ENCODE measurements at regions not wholly inside any gene's neighbourhood (a gene's known extent, or its start where the extent isn't known, plus 50 kb on each side); places are given as distances from the start of the nearest gene placed in this dataset.

DNA sequence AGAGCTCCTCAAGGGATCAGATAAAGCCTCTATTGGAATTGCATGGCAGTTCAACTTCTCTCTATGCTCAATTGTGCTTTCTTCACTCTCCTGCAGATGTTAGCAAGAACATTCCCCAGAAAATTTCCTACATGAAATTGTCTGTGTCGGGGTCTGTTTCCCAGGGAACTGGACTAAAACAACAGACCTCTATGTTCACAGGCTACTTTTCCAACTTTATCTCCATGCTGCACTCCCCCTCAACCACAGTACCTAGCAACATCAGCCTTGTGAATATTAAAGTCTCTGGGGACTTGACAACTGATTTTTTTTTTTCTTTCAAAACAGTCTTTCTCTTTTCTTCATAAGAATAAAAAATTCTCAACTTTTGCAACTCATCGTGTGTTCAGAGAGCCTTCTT, 1470.8 kb upstream of the ADGRL3 start:
- Mint-ChIP-seq H3K27ac (no peak overlapping the region), H3K4me3 (no peak overlapping the region), H3K4me1 (no peaks in the 10 kb centered on the region), H3K36me3 (ENCODE audit: low read depth) (no peaks in the 10 kb centered on the region), H3K27me3 (no peaks in the 10 kb centered on the region), H3K9me3 (peaks cover 3% of the 10 kb centered on the region)
- DNase-seq (no peak), ATAC-seq (ENCODE audit: low read depth) (no peak)
- CTCF ChIA-PET, result no interaction called here
- POLR2A ChIA-PET, result no interaction called here
- TF ChIP-seq, protein P1, sequence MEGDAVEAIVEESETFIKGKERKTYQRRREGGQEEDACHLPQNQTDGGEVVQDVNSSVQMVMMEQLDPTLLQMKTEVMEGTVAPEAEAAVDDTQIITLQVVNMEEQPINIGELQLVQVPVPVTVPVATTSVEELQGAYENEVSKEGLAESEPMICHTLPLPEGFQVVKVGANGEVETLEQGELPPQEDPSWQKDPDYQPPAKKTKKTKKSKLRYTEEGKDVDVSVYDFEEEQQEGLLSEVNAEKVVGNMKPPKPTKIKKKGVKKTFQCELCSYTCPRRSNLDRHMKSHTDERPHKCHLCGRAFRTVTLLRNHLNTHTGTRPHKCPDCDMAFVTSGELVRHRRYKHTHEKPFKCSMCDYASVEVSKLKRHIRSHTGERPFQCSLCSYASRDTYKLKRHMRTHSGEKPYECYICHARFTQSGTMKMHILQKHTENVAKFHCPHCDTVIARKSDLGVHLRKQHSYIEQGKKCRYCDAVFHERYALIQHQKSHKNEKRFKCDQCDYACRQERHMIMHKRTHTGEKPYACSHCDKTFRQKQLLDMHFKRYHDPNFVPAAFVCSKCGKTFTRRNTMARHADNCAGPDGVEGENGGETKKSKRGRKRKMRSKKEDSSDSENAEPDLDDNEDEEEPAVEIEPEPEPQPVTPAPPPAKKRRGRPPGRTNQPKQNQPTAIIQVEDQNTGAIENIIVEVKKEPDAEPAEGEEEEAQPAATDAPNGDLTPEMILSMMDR (IDR thresholded peaks at IDR 0.05), result no peak
- intact Hi-C loops (cut with micrococcal nuclease), result no loop called here

- Mint-ChIP-seq H3K27me3 (no peaks in the 10 kb centered on the region), H3K4me1 (no peaks in the 10 kb centered on the region), H3K4me3 (no peak overlapping the region), H3K9me3 (peaks cover 6% of the 10 kb centered on the region), H3K27ac (no peak overlapping the region), H3K36me3 (ENCODE audit: low read depth) (no peaks in the 10 kb centered on the region)
- intact Hi-C loops (cut with micrococcal nuclease), result no loop called here
- ATAC-seq (ENCODE audit: low read depth), result no peak
- ChIA-PET POLR2A (no interaction called here), CTCF (no interaction called here)
- DNase-seq, result no peak
- TF ChIP-seq, protein P1 (IDR thresholded peaks at IDR 0.05), result no peak
Observed at GRCh38 chr4:59748433-59748832, 1451.7 kb upstream of the ADGRL3 start.

DNA sequence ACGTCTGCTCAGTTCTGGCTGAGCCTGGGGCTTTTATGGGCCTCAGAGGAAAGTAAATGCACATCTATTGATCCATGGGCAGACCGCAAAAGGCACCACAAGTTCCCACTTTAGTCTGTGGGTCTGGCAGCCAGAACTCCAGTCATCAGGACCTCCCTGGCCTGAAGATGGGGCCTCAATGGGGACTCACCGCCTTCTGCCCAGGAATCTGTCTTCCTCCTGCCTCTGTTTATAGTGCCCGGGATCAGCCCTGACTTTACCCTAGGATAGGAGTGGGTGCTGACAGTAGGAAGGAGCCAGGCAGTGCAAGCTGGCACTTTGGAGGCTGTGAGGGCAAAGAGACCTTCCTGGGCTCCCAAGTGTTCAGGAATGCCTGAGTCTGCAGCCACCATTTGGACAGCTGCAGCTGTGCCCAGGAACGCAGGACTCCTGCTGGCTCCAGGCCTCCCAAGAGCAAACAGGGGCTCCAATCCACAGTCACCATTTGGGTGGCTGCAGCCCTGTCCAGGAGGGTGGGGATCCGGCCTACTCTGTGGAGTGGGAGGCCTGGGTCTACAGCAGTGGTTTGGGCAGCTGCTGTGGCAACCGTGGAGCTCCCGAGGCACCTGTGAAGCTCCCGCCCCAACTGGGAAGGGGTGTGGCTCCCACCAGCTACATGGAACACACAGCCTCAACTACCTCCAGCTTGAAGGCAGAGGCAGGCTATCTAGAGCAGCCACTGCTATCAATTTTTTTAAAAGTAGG, 1440.9 kb upstream of the ADGRL3 start:
- POLR2A ChIA-PET, result no interaction called here
- H3K27ac Mint-ChIP-seq, result no peak overlapping the region
- ATAC-seq (ENCODE audit: low read depth), result no peak

GRCh38 chr4:59762344-59762743, 1437.8 kb upstream of the ADGRL3 start:
- H3K36me3 Mint-ChIP-seq (ENCODE audit: low read depth), result no peaks in the 10 kb centered on the region

More for the DNA sequence above, 1440.9 kb upstream of the ADGRL3 start:
- CTCF ChIA-PET, result no interaction called here
- TF ChIP-seq, protein P1 (IDR thresholded peaks at IDR 0.05), result no peak
- Mint-ChIP-seq H3K4me1 (no peaks in the 10 kb centered on the region), H3K4me3 (no peak overlapping the region), H3K36me3 (ENCODE audit: low read depth) (no peaks in the 10 kb centered on the region), H3K9me3 (peaks cover 16% of the 10 kb centered on the region), H3K27me3 (no peaks in the 10 kb centered on the region)
- no peak for DNase-seq
- intact Hi-C loops (cut with micrococcal nuclease), result no loop called here

DNA sequence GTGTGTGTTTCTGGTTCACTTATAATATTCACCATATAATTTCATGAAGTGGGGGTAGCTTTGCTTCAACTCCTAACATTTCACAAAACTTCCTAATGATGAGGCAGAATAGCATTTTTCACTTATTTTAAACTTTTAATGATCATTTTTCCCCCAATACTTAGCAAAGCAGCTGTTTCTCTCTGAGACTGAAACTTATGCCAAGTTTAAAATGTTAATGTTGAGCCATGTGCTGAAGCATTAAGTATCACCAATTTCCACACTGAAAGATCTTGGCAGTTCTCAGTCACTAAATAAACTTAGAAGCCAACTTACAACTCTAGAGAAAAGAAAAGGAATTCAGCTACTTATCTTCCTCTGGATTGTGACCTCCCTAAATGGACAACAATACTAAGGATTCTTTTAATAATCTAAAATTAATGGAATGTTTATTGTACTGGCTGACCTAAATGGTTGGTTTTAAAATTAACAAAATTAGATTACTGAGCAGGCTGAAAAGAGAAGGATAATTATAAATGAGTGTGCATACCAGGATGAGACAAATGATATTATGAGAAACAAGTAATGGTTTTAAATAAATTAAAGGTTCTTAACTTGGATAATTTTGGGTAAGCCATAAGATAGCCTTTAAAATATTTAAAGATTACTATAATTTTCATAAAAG, 1429.4 kb upstream of the ADGRL3 start:
- TF ChIP-seq, protein P1 (IDR thresholded peaks at IDR 0.05), result no peak
- Mint-ChIP-seq H3K9me3 (peaks cover 1% of the 10 kb centered on the region), H3K36me3 (ENCODE audit: low read depth) (no peaks in the 10 kb centered on the region), H3K4me3 (no peak overlapping the region), H3K27me3 (no peaks in the 10 kb centered on the region), H3K4me1 (no peaks in the 10 kb centered on the region), H3K27ac (no peak overlapping the region)
- DNase-seq (no peak), ATAC-seq (ENCODE audit: low read depth) (no peak)
- POLR2A ChIA-PET, result no interaction called here
- CTCF ChIA-PET, result no interaction called here
- intact Hi-C loops (cut with micrococcal nuclease), result no loop called here

More at GRCh38 chr4:59762344-59762743, 1437.8 kb upstream of the ADGRL3 start:
- H3K4me1 Mint-ChIP-seq, result no peaks in the 10 kb centered on the region
- ChIA-PET CTCF (no interaction called here), POLR2A (no interaction called here)
- DNase-seq (no peak), ATAC-seq (ENCODE audit: low read depth) (no peak)
- no peak overlapping the region for H3K4me3 Mint-ChIP-seq
- no peaks in the 10 kb centered on the region for H3K27me3 Mint-ChIP-seq
- H3K27ac Mint-ChIP-seq, result no peak overlapping the region
- peaks cover 18% of the 10 kb centered on the region for H3K9me3 Mint-ChIP-seq
- TF ChIP-seq, protein P1 (IDR thresholded peaks at IDR 0.05), result no peak
- intact Hi-C loops (cut with micrococcal nuclease), result no loop called here
